ENCODE measurements at regions not wholly inside any gene's neighbourhood (a gene's known extent, or its start where the extent isn't known, plus 50 kb on each side); places are given as distances from the start of the nearest gene placed in this dataset.

DNA sequence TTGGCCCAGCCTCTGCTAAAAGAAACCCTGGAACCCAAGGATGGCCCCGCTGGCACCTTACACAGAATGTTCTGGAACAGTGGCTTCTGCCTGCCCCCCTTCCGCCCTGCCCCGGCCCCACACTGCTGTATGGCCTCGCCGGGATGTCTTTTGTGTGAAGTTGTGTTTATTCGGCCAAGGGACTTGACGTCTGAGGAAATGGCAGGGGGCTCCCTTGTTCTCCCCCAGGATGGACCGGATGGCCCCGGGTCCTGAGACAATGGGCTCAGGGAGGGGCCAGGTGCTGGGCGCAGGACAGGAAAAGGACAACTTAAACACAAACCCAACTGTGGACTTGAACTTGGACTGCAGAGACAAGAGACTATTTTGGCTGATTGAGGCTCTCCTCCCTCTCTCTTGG is 81.6 kb upstream of the GSE1 start:
- no peak for TF ChIP-seq POLR2AphosphoS5 (IDR thresholded peaks at IDR 0.05; ENCODE audit: low read depth, low read length)
- no peak for TF ChIP-seq POLR2A (IDR thresholded peaks at IDR 0.05; ENCODE audit: low read depth, low read length)
- TF ChIP-seq TAF1 (IDR thresholded peaks at IDR 0.05; ENCODE audit: low read depth, low read length): no peak
- TF ChIP-seq SPI1 (IDR thresholded peaks at IDR 0.05; ENCODE audit: low read depth, low read length): no peak

All from GM12891 (cell line).